ENCODE measurements at regions not wholly inside any gene's neighbourhood (a gene's known extent, or its start where the extent isn't known, plus 50 kb on each side); places are given as distances from the start of the nearest gene placed in this dataset.

DNA sequence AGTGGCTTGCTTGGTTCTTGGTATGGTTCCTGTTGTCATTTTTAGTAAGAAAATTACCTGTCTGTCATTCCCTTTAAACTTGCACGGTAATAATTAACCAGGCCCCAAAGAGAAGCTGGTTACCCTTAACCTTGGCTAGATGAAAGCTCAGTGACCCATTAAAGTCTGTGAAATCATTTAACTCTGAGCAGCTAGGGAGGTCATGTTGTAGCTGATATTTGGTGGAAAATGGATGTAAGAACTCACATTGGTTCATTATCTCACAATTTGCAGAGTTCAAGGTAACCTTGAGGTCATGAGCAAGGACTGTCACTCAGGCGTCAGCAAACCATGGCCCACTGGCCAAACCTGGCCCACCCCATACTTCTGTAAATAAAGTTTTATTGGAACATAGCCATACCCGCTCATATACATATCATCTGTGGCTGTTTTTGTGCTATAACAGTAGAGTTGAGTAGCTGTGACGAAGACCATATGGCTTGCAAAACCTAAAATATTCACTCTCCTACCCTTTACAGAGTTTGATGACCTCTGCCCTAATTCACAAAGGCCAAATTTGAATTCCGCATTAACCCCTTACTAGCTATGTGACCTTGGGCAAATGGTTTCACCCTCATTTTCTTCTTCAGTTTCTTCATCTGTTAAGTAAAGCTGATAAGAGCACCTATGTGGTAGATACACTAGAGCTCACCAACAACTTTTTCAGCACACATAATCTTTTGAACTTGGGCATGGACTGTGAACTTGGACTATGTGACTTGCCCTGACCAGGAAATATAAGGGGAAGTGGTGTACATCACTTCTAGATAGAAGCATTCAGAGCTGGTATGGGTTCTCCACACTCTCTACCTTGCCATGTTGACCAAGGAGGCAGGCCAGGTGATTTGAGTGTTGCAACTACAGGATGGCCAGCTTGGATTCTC lies 61.5 kb upstream of the CPEB4 start:
- ATAC-seq (ENCODE audit: insufficient read depth, low FRiP score), result no peak
- H3K9me3 ChIP-seq (ENCODE audit: control insufficient read depth in 4 of 4, insufficient read depth in 3 of 4, low read length in 3 of 4), result peaks cover 0 to 2% (median 0%) of the 10 kb centered on the region in 4 donors
- H3K36me3 ChIP-seq (ENCODE audit: control insufficient read depth in 4 of 4, insufficient read depth in 4 of 4, low read length in 4 of 4), result no peaks in the 10 kb centered on the region
- WGBS, 2 donors, result 94 to 95% methylated on average over 5 of the region's 5 CpGs
- no peak overlapping the region for H3K27ac ChIP-seq (ENCODE audit: low read depth in 1 of 2, low read length in 1 of 2)
- H3K9ac ChIP-seq (ENCODE audit: insufficient read depth in 1 of 2, low read length in 2 of 2), result no peak overlapping the region
- H3K27me3 ChIP-seq (ENCODE audit: control insufficient read depth in 3 of 3, insufficient read depth in 3 of 3, low read length in 2 of 3), result no peaks in the 10 kb centered on the region
- peaks cover 0 to 7% (median 4%) of the 10 kb centered on the region in 5 donors for H3K4me1 ChIP-seq (ENCODE audit: control insufficient read depth in 5 of 5, insufficient read depth in 5 of 5, low read length in 5 of 5)
- DNase-seq, result no peak
- H3K4me3 ChIP-seq, result no peak overlapping the region
- no peak for TF ChIP-seq CTCF (IDR thresholded peaks at IDR 0.05; ENCODE audit: control extremely low read depth, extremely low read depth)

DNA sequence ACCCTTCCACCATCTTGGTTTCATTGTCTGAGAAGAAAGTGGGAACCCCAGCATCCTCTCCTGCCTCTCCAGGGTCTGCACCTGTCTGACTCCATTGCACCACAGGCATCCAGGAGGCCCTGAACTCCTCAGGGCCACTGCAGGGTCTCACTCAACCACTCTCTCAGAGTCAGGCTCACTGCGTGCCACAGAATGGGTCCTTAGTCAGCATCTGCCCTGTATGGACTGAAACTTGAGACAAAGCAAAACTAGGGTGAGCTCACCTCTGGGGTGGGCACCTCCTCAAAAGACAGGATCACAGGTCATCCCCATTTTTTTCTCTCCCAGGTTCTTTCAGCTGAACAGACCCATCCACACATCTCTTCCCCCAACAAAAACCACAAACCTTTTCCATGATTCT lies 59.2 kb upstream of the CPEB4 start:
- no peak overlapping the region for H3K9ac ChIP-seq (ENCODE audit: insufficient read depth in 1 of 2, low read length in 2 of 2)
- DNase-seq (no peak), ATAC-seq (ENCODE audit: insufficient read depth, low FRiP score) (no peak)
- no peaks in the 10 kb centered on the region for H3K36me3 ChIP-seq (ENCODE audit: control insufficient read depth in 4 of 4, insufficient read depth in 4 of 4, low read length in 4 of 4)
- H3K27ac ChIP-seq (ENCODE audit: low read depth in 1 of 2, low read length in 1 of 2), result no peak overlapping the region
- H3K4me3 ChIP-seq, result no peak overlapping the region
- no peak for TF ChIP-seq CTCF (IDR thresholded peaks at IDR 0.05; ENCODE audit: control extremely low read depth, extremely low read depth)
- no peaks in the 10 kb centered on the region for H3K27me3 ChIP-seq (ENCODE audit: control insufficient read depth in 3 of 3, insufficient read depth in 3 of 3, low read length in 2 of 3)
- peaks cover 0 to 2% (median 0%) of the 10 kb centered on the region in 4 donors for H3K9me3 ChIP-seq (ENCODE audit: control insufficient read depth in 4 of 4, insufficient read depth in 3 of 4, low read length in 3 of 4)
- 96 to 100% methylated on average over 1 of the region's 1 CpG for WGBS, 2 donors
- H3K4me1 ChIP-seq (ENCODE audit: control insufficient read depth in 5 of 5, insufficient read depth in 5 of 5, low read length in 5 of 5), result peaks cover 0 to 13% (median 0%) of the 10 kb centered on the region in 5 donors

- Histone ChIP-seq H3K36me3 (ENCODE audit: control insufficient read depth in 4 of 4, insufficient read depth in 4 of 4, low read length in 4 of 4) (no peaks in the 10 kb centered on the region), H3K4me1 (ENCODE audit: control insufficient read depth in 5 of 5, insufficient read depth in 5 of 5, low read length in 5 of 5) (peaks cover 0 to 11% (median 0%) of the 10 kb centered on the region in 5 donors), H3K27ac (ENCODE audit: low read depth in 1 of 2, low read length in 1 of 2) (no peak overlapping the region), H3K9ac (ENCODE audit: insufficient read depth in 1 of 2, low read length in 2 of 2) (no peak overlapping the region), H3K4me3 (no peak overlapping the region), H3K27me3 (ENCODE audit: control insufficient read depth in 3 of 3, insufficient read depth in 3 of 3, low read length in 2 of 3) (no peaks in the 10 kb centered on the region), H3K9me3 (ENCODE audit: control insufficient read depth in 4 of 4, insufficient read depth in 3 of 4, low read length in 3 of 4) (peaks cover 0 to 2% (median 0%) of the 10 kb centered on the region in 4 donors)
- 75 to 79% methylated on average over 5 of the region's 5 CpGs for WGBS, 2 donors
- DNase-seq (no peak), ATAC-seq (ENCODE audit: insufficient read depth, low FRiP score) (no peak)
- TF ChIP-seq CTCF (IDR thresholded peaks at IDR 0.05; ENCODE audit: control extremely low read depth, extremely low read depth), result no peak
Measured at GRCh38 chr5:173829826-173830225, 58.3 kb upstream of the CPEB4 start.

Measured in lung (tissue), 11 donors.